ENCODE measurements at regions not wholly inside any gene's neighbourhood (a gene's known extent, or its start where the extent isn't known, plus 50 kb on each side); places are given as distances from the start of the nearest gene placed in this dataset.
"Not testable (repeated sequence)": the region's sequence is repeated elsewhere in the genome, so short reads cannot be mapped to it uniquely, and the experiment has no call there.

- in situ Hi-C loops (cut with HindIII; ENCODE audit: low pct_unique_long_range_greater_than_20kb, low sequenced_read_pairs), result no loop called here
- DNase-seq (ENCODE audit: low read depth), result no peak
Observed at GRCh38 chr4:186984105-186984644, 260.5 kb upstream of the FAT1 start.

GRCh38 chr4:186999686-187000085, 276.0 kb upstream of the FAT1 start:
- in situ Hi-C loops (cut with HindIII; ENCODE audit: low pct_unique_long_range_greater_than_20kb, low sequenced_read_pairs), result no loop called here
- DNase-seq (ENCODE audit: low read depth), result no peak

GRCh38 chr4:187000281-187000680, 276.6 kb upstream of the FAT1 start:
- DNase-seq (ENCODE audit: low read depth), result no peak
- in situ Hi-C loops (cut with HindIII; ENCODE audit: low pct_unique_long_range_greater_than_20kb, low sequenced_read_pairs), result no loop called here

- in situ Hi-C loops (cut with HindIII; ENCODE audit: low pct_unique_long_range_greater_than_20kb, low sequenced_read_pairs); DNase-seq (ENCODE audit: low read depth): not testable (repeated sequence)
Observed at GRCh38 chr4:187002133-187002532, 278.5 kb upstream of the FAT1 start.

GRCh38 chr4:187004628-187005027, 281.0 kb upstream of the FAT1 start:
- no peak for DNase-seq (ENCODE audit: low read depth)
- in situ Hi-C loops (cut with HindIII; ENCODE audit: low pct_unique_long_range_greater_than_20kb, low sequenced_read_pairs), result no loop called here

GRCh38 chr4:187006189-187006618, 282.5 kb upstream of the FAT1 start:
- no peak for DNase-seq (ENCODE audit: low read depth)

GRCh38 chr4:187010052-187010451, 286.4 kb upstream of the FAT1 start:
- in situ Hi-C loops (cut with HindIII; ENCODE audit: low pct_unique_long_range_greater_than_20kb, low sequenced_read_pairs), result no loop called here
- no peak for DNase-seq (ENCODE audit: low read depth)

More at GRCh38 chr4:187006189-187006618, 282.5 kb upstream of the FAT1 start:
- in situ Hi-C loops (cut with HindIII; ENCODE audit: low pct_unique_long_range_greater_than_20kb, low sequenced_read_pairs), result no loop called here

GRCh38 chr4:187016101-187016500, 292.4 kb upstream of the FAT1 start:
- in situ Hi-C loops (cut with HindIII; ENCODE audit: low pct_unique_long_range_greater_than_20kb, low sequenced_read_pairs), result no loop called here
- no peak for DNase-seq (ENCODE audit: low read depth)

GRCh38 chr4:187017147-187017546, 293.5 kb upstream of the FAT1 start:
- no peak for DNase-seq (ENCODE audit: low read depth)
- in situ Hi-C loops (cut with HindIII; ENCODE audit: low pct_unique_long_range_greater_than_20kb, low sequenced_read_pairs), result no loop called here

GRCh38 chr4:187019896-187020295, 296.2 kb upstream of the FAT1 start:
- peak; percentile 29 for DNase-seq (ENCODE audit: low read depth)
- in situ Hi-C loops (cut with HindIII; ENCODE audit: low pct_unique_long_range_greater_than_20kb, low sequenced_read_pairs), result no loop called here

- DNase-seq (ENCODE audit: low read depth), result peak; percentile 84
- in situ Hi-C loops (cut with HindIII; ENCODE audit: low pct_unique_long_range_greater_than_20kb, low sequenced_read_pairs), result no loop called here
Observed at GRCh38 chr4:187020676-187021075, 297.0 kb upstream of the FAT1 start.

GRCh38 chr4:187021436-187022205, 298.0 kb upstream of the FAT1 start:
- in situ Hi-C loops (cut with HindIII; ENCODE audit: low pct_unique_long_range_greater_than_20kb, low sequenced_read_pairs), result no loop called here

GRCh38 chr4:187027272-187027671, 303.6 kb upstream of the FAT1 start:
- DNase-seq (ENCODE audit: low read depth), result no peak
- in situ Hi-C loops (cut with HindIII; ENCODE audit: low pct_unique_long_range_greater_than_20kb, low sequenced_read_pairs), result no loop called here

More at GRCh38 chr4:187021436-187022205, 298.0 kb upstream of the FAT1 start:
- DNase-seq (ENCODE audit: low read depth), result peak; percentile 76

GRCh38 chr4:187042251-187042650, 318.6 kb upstream of the FAT1 start:
- no peak for DNase-seq (ENCODE audit: low read depth)
- in situ Hi-C loops (cut with HindIII; ENCODE audit: low pct_unique_long_range_greater_than_20kb, low sequenced_read_pairs), result no loop called here

GRCh38 chr4:187046471-187046870, 322.8 kb upstream of the FAT1 start:
- no peak for DNase-seq (ENCODE audit: low read depth)
- in situ Hi-C loops (cut with HindIII; ENCODE audit: low pct_unique_long_range_greater_than_20kb, low sequenced_read_pairs), result no loop called here

- in situ Hi-C loops (cut with HindIII; ENCODE audit: low pct_unique_long_range_greater_than_20kb, low sequenced_read_pairs), result no loop called here
- no peak for DNase-seq (ENCODE audit: low read depth)
Observed at GRCh38 chr4:187059021-187059420, 335.4 kb upstream of the FAT1 start.

- DNase-seq (ENCODE audit: low read depth), result no peak
- in situ Hi-C loops (cut with HindIII; ENCODE audit: low pct_unique_long_range_greater_than_20kb, low sequenced_read_pairs), result no loop called here
Observed at GRCh38 chr4:187059895-187060294, 336.2 kb upstream of the FAT1 start.

- in situ Hi-C loops (cut with HindIII; ENCODE audit: low pct_unique_long_range_greater_than_20kb, low sequenced_read_pairs), result no loop called here
- DNase-seq (ENCODE audit: low read depth), result no peak
Observed at GRCh38 chr4:187060551-187060950, 336.9 kb upstream of the FAT1 start.

- in situ Hi-C loops (cut with HindIII; ENCODE audit: low pct_unique_long_range_greater_than_20kb, low sequenced_read_pairs), result no loop called here
Observed at GRCh38 chr4:187063251-187063650, 339.6 kb upstream of the FAT1 start.

GRCh38 chr4:187064033-187064432, 340.4 kb upstream of the FAT1 start:
- in situ Hi-C loops (cut with HindIII; ENCODE audit: low pct_unique_long_range_greater_than_20kb, low sequenced_read_pairs), result no loop called here
- DNase-seq (ENCODE audit: low read depth), result no peak

More at GRCh38 chr4:187063251-187063650, 339.6 kb upstream of the FAT1 start:
- DNase-seq (ENCODE audit: low read depth), result no peak

Data from Caki2 (cell line).